OCI-LY1 (cell line): ENCODE measurements at regions not wholly inside any gene's neighbourhood (a gene's known extent, or its start where the extent isn't known, plus 50 kb on each side); places are given as distances from the start of the nearest gene placed in this dataset.

ENCODE experiments used
- H2AFZ ChIP-seq: fragments of 200-600 bp; sonication (generic), shearing (Covaris generic); 2 replicates; pipeline ENCODE4 v1.6.0; 2014; ENCODE audit warnings: antibody characterized with exemption, mild to moderate bottlenecking, low read length
- H3F3A ChIP-seq: fragments of 200-600 bp; sonication (generic), shearing (Covaris generic); 2 replicates; pipeline ENCODE4 v1.6.0; 2014; ENCODE audit warnings: mild to moderate bottlenecking, antibody characterized with exemption, low read length, moderate library complexity; ENCODE audit not compliant: insufficient read depth
- H3K27ac ChIP-seq: fragments of 200-600 bp; sonication (generic); 2 replicates; pipeline ENCODE4 v1.5.1; 2014; ENCODE audit warnings: low read length, mixed run types, mild to moderate bottlenecking, low read depth; ENCODE audit not compliant: poor library complexity, severe bottlenecking
- H3K27me3 ChIP-seq: fragments of 200-600 bp; sonication (generic); 2 replicates; pipeline ENCODE4 v1.6.0; 2014; ENCODE audit warnings: antibody characterized with exemption, mild to moderate bottlenecking, low read length, moderate library complexity; ENCODE audit not compliant: insufficient read depth
- H3K36me3 ChIP-seq: fragments of 200-600 bp; sonication (generic); 2 replicates; pipeline ENCODE4 v1.6.1; 2014; ENCODE audit warnings: mild to moderate bottlenecking, antibody characterized with exemption, low read length, moderate library complexity, mixed read lengths; ENCODE audit not compliant: insufficient read depth
- H3K4me1 ChIP-seq: fragments of 200-600 bp; sonication (generic); 2 replicates; pipeline ENCODE4 v1.5.1; 2014; ENCODE audit warnings: mild to moderate bottlenecking, low read length, moderate library complexity; ENCODE audit not compliant: insufficient read depth, severe bottlenecking
- H3K4me2 ChIP-seq: fragments of 200-600 bp; sonication (generic), shearing (Covaris generic); 2 replicates; pipeline ENCODE4 v1.6.1; 2014; ENCODE audit warnings: low read length
- H3K4me3 ChIP-seq: fragments of 200-600 bp; sonication (generic); 2 replicates; pipeline ENCODE4 v1.5.1; 2014; ENCODE audit warnings: low read length, low read depth, mild to moderate bottlenecking, mixed read lengths; ENCODE audit not compliant: poor library complexity, severe bottlenecking
- H3K79me2 ChIP-seq: fragments of 200-600 bp; shearing (Covaris generic); 2 replicates; pipeline ENCODE4 v1.6.1; 2016; ENCODE audit warnings: mixed run types, low read length, mixed read lengths; ENCODE audit not compliant: insufficient read depth
- H3K9ac ChIP-seq: fragments of 200-600 bp; sonication (generic), shearing (Covaris generic); 2 replicates; pipeline ENCODE4 v1.6.1; 2014; ENCODE audit warnings: mild to moderate bottlenecking, low read length, mixed read lengths
- H3K9me2 ChIP-seq: fragments of 200-600 bp; sonication (generic), shearing (Covaris generic); 2 replicates; pipeline ENCODE4 v1.6.1; 2014; ENCODE audit warnings: low read depth, mild to moderate bottlenecking, low read length, mixed read lengths
- H3K9me3 ChIP-seq: fragments of 200-600 bp; shearing (Covaris generic); 2 replicates; pipeline ENCODE4 v1.6.1; 2014; ENCODE audit warnings: low read length, mixed read lengths
- H4K20me1 ChIP-seq: fragments of 200-600 bp; sonication (generic), shearing (Covaris generic); 2 replicates; pipeline ENCODE4 v1.6.0; 2016; ENCODE audit warnings: mild to moderate bottlenecking, low read length; ENCODE audit not compliant: insufficient read depth
- CTCF ChIP-seq: fragments of 200-600 bp; sonication (generic), shearing (Covaris generic); IDR thresholded peaks from 2 replicates; pipeline ENCODE4 v1.5.1; 2017; ENCODE audit warnings: mild to moderate bottlenecking, antibody characterized with exemption, low read length, moderate library complexity, mixed read lengths
- EZH2 ChIP-seq: fragments of 200-600 bp; sonication (generic), shearing (Covaris generic); IDR thresholded peaks from 2 replicates; pipeline ENCODE4 v1.8.0; 2017; ENCODE audit warnings: borderline replicate concordance, mixed run types, mild to moderate bottlenecking, antibody characterized with exemption, low read length, moderate library complexity, mixed read lengths

DNA sequence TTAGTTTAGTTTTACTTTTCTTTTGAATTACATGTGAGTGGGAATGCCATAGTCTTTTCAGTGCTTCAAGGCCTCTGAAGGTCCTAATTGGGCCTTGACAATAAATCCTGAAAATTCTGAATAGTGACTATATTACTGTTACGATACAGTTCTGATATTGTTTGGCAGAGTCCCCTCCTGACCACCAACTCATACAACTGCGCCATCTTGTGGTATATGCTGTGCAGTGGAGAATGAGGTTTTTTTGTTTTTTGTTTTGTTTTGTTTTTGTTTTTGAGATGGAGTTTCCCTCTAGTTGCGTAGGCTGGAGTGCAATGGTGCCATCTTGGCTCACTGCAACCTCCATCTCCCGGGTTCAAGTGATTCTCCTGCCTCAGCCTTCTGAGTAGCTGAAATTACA is 56.6 kb upstream of the CHRDL1 start:
- Histone ChIP-seq H3K79me2 (no peaks in the 10 kb centered on the region), H2AFZ (no peak overlapping the region), H3K36me3 (no peaks in the 10 kb centered on the region), H3K4me2 (no peak overlapping the region), H3K4me1 (no peaks in the 10 kb centered on the region), H3K9me3 (no peaks in the 10 kb centered on the region), H3K9me2 (no peaks in the 10 kb centered on the region), H3F3A (no peaks in the 10 kb centered on the region), H3K27me3 (no peaks in the 10 kb centered on the region), H4K20me1 (no peaks in the 10 kb centered on the region), H3K4me3 (no peak overlapping the region), H3K27ac (no peak overlapping the region), H3K9ac (no peak overlapping the region)
- peak; percentile 46 for TF ChIP-seq CTCF
- TF ChIP-seq EZH2: no peak

- Histone ChIP-seq H3K27ac (no peak overlapping the region), H4K20me1 (no peaks in the 10 kb centered on the region), H2AFZ (no peak overlapping the region), H3K79me2 (no peaks in the 10 kb centered on the region), H3K27me3 (no peaks in the 10 kb centered on the region), H3K9me3 (no peaks in the 10 kb centered on the region), H3K4me2 (no peak overlapping the region), H3K36me3 (no peaks in the 10 kb centered on the region), H3K9ac (no peak overlapping the region), H3F3A (no peaks in the 10 kb centered on the region), H3K4me3 (no peak overlapping the region), H3K9me2 (no peaks in the 10 kb centered on the region), H3K4me1 (no peaks in the 10 kb centered on the region)
- TF ChIP-seq CTCF: no peak
- TF ChIP-seq EZH2: no peak
Observed at GRCh38 chrX:110851780-110852179, 56.2 kb upstream of the CHRDL1 start.

- Histone ChIP-seq H3K36me3 (no peaks in the 10 kb centered on the region), H3K4me1 (no peaks in the 10 kb centered on the region), H3K27me3 (no peaks in the 10 kb centered on the region), H3K4me2 (no peak overlapping the region), H3K27ac (no peak overlapping the region), H3K4me3 (no peak overlapping the region), H4K20me1 (no peaks in the 10 kb centered on the region), H3K79me2 (no peaks in the 10 kb centered on the region), H3K9me3 (no peaks in the 10 kb centered on the region), H3K9me2 (no peaks in the 10 kb centered on the region), H3F3A (no peaks in the 10 kb centered on the region), H2AFZ (no peak overlapping the region), H3K9ac (no peak overlapping the region)
- TF ChIP-seq EZH2: no peak
- TF ChIP-seq CTCF: peak; percentile 42
Observed at GRCh38 chrX:110847334-110847733, 51.7 kb upstream of the CHRDL1 start.
